AG04449 (cell line): ENCODE measurements at regions not wholly inside any gene's neighbourhood (a gene's known extent, or its start where the extent isn't known, plus 50 kb on each side); places are given as distances from the start of the nearest gene placed in this dataset.

Experiments used
- CTCF ChIA-PET: fragments of 350-600 bp; formaldehyde crosslinking; extraction: SDS; loops from one replicate; lab custom pipeline; 2021; ENCODE audit warnings: antibody characterized with exemption; lab: Yijun Ruan, JAX
- POLR2A ChIA-PET: fragments of 400-600, 350-600 bp; formaldehyde crosslinking; extraction: SDS; loops from one replicate; lab custom pipeline; 2020; ENCODE audit warnings: antibody characterized with exemption, inconsistent platforms; lab: Yijun Ruan, JAX
- DNase-seq: peaks from one replicate; pipeline ENCODE4 v3.0.0-alpha.2; 2010; ENCODE audit warnings: low read depth, low spot score
- H3K4me3 ChIP-seq: 2 replicates; pipeline ENCODE4 v1.5.1; 2011; ENCODE audit warnings: low read depth, mild to moderate bottlenecking, control low read depth, low read length
- TF ChIP-seq, protein P1 (sequence below): IDR thresholded peaks from one replicate; pipeline ENCODE4 v1.5.1; 2011; ENCODE audit warnings: mild to moderate bottlenecking, moderate library complexity, low read length, control low read depth, inconsistent platforms; ENCODE audit not compliant: insufficient read depth; ENCODE audit errors: missing control alignments

- POLR2A ChIA-PET = no interaction called here
- H3K4me3 ChIP-seq = no peak overlapping the region
- TF ChIP-seq, protein P1, sequence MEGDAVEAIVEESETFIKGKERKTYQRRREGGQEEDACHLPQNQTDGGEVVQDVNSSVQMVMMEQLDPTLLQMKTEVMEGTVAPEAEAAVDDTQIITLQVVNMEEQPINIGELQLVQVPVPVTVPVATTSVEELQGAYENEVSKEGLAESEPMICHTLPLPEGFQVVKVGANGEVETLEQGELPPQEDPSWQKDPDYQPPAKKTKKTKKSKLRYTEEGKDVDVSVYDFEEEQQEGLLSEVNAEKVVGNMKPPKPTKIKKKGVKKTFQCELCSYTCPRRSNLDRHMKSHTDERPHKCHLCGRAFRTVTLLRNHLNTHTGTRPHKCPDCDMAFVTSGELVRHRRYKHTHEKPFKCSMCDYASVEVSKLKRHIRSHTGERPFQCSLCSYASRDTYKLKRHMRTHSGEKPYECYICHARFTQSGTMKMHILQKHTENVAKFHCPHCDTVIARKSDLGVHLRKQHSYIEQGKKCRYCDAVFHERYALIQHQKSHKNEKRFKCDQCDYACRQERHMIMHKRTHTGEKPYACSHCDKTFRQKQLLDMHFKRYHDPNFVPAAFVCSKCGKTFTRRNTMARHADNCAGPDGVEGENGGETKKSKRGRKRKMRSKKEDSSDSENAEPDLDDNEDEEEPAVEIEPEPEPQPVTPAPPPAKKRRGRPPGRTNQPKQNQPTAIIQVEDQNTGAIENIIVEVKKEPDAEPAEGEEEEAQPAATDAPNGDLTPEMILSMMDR = no peak
- CTCF ChIA-PET = no interaction called here
- no peak for DNase-seq
Observed at GRCh38 chr1:112772781-112773180, 57.6 kb upstream of the PPM1J start.

DNA sequence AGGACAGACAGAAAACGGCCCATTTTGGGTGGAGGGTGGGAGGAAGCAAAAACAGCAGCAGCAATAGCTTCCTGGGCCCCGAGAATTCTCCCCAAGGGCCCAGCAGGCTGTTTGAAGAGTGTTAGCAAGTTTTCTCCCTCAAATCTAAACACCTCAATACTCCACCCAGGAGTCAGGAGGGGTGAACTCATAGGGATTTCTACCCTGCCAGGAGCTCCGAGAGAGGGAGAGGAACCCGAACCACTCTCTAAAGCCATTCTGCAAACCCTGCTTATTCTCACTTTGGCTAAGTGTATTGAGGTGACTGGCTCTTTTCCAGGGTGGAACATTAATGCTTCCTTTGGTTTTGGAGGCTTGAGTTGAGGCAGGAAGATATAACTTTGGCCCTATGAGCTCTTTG lies 55.6 kb upstream of the PPM1J start:
- no peak overlapping the region for H3K4me3 ChIP-seq
- TF ChIP-seq, protein P1 = no peak
- no peak for DNase-seq
- ChIA-PET CTCF (interaction anchor here (0.6 to 2.6 kb wide), 6 partner anchors 8 to 54 kb away, joined by 3 to 9 read pairs (median 6); a partner anchor contains a TSS), POLR2A (no interaction called here)

DNA sequence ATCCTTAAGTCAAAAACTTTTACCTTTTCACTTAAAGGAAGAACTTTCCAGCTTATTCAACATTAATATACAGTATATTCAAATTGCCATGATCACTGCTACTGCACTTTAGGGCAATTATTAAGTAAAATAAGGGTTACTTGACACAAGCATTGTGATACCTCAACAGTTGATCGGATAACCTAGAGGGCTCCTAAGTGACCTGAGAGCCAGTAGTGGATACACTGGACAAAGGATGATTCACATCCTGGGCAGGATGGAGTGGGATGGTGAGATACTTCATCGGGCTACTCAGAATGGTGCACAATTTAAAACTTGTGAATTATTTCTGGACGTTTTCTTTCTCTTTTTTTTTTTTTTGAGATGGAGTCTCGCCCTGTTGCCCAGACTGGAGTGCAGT lies 54.5 kb upstream of the PPM1J start:
- TF ChIP-seq, protein P1 = no peak
- CTCF ChIA-PET = interaction anchor here (1.0 to 2.6 kb wide), 2 partner anchors 11 to 53 kb away, joined by 4 to 9 read pairs; no protein-coding TSS in a partner anchor
- no peak for DNase-seq
- H3K4me3 ChIP-seq = no peak overlapping the region
- POLR2A ChIA-PET = no interaction called here

DNA sequence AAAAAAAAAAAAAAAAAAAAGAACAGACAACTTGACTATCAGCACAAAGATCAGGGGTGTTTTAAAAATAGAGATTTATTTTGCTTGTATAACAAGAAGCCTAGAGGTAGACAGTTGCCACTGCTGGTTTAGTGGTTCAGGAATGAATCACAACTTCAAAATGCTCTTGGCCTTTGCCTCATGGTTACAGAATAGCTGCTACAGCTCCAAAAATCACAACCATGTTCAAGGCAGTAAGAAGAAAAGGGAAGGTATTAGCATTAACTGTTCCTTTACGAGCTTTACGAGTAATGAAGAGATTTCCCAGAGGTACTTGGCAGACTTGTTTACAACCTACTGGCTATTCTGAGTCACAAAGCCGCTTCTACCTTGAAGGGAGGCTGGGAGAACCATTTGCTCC lies 52.5 kb upstream of the PPM1J start:
- no peak for DNase-seq
- H3K4me3 ChIP-seq = no peak overlapping the region
- TF ChIP-seq, protein P1 = no peak
- ChIA-PET CTCF (interaction anchor here (0.8 to 1.3 kb wide), 4 partner anchors 11 to 306 kb away, joined by 3 to 6 read pairs (median 4); partner anchors contain the start of gene LRIG2), POLR2A (interaction anchor here (0.6 kb wide), 1 partner anchor 512 kb away, joined by 3 read pairs; no protein-coding TSS in a partner anchor)
